ENCODE measurements at regions not wholly inside any gene's neighbourhood (a gene's known extent, or its start where the extent isn't known, plus 50 kb on each side); places are given as distances from the start of the nearest gene placed in this dataset.
"Not testable (repeated sequence)": the region's sequence is repeated elsewhere in the genome, so short reads cannot be mapped to it uniquely, and the experiment has no call there.

DNA sequence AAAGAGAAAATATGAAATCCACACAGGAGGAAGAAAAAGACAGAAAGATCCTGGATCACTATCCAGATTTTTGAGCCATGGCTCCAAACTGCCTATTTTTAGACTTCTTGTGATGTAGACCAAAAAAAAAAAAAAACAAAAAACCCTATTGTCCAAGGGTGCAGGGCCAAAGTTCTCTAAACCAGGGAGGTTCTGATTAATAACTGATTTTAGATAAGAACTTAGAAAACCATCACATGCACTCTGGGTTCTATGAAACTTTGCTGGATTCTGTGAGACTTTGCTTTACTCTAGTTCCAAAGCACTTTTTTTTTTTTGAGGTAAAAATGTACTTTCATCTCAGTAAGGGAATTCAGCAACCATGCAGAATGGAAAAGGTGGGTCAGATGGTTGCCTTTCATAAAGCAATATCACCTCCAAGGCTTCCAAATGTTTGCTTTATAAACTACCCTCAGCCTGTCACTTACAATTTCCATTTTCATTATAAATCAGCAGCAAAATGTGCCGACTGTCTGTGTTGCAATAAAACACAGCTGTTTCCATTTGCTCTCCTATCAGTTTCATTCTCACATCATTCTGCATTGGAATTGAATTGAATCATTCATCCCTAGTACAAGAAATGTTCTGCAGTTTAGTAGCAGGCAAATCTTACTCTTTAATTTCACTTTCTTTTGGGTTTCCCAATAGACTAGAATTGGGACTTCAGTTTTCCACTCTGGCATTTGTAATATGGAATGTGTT lies 1584.3 kb upstream of the RAG2 start:
- DNase-seq (ENCODE audit: low read depth in 2 of 3, low spot score in 2 of 3) = peak in 1 of 3 donors; percentile 6

DNA sequence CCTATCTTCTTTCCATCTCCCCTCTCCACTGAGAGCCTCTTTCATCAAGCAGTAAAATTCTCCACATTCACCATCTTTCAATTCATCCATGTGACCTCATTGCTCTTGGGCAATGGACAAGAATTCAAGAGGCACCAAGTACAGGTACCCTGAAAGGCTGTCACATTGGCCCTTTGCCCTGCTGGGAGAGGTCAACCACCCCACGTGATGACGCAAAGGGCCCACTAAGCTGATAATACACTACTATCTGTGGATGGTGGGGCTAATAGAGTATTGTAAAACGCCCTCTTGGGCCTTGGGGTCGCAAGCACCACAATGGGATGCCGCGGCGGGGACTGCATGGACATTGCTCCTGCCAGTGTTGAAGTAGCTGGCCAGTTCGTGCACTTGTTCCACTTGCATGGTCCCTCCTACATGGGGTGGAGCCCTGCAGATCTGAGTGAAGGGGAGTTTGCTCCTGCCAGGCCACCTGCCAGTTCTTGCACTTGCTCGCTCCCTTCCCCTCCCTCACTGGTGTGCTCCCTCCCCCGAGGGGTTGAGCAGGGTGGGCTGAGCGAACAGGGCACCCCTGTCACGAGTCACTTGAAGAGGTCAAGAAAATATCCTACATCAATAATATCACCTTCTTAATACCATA lies 1578.8 kb upstream of the RAG2 start:
- DNase-seq (ENCODE audit: low read depth in 2 of 3, low spot score in 2 of 3) = no peak

DNA sequence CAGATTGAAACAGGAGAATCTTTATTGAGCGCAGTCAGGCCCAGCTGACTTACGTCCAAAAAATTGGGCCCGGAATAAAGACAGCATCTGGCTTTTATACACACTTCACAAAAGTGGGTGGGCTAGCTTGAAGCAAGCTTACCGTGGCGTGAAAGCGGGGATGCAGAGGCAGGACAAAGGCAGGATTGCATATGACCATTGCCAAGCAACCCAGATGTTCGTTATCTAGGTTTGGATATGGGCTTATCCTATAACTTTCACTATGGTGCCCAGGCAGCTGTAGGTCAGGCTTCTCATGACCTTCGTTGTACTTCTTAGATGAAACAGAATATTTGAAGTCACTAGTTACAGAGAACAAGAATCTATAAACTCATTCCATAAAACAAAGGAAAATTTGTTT lies 1575.6 kb upstream of the RAG2 start:
- DNase-seq (ENCODE audit: low read depth in 2 of 3, low spot score in 2 of 3) = no peak

DNA sequence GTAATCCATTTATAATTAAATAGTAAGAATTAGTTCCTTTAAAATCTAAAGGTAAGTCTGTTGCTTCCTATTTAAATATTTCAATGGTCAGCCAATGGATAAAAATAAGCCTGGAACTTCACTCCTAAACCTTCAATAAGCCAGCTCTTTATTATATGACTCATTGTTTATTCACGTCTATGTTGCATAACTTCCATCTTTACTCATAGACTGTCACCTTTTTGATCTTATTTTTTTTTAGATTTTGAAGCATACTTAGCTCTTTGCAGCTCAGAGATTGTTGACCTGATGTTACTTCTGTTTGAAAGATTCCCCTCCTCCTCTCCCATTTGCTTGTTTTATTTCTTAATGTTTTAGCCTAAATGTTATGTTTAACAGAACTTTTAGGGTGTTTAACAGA lies 1571.2 kb upstream of the RAG2 start:
- DNase-seq (ENCODE audit: low read depth in 2 of 3, low spot score in 2 of 3) = no peak

DNA sequence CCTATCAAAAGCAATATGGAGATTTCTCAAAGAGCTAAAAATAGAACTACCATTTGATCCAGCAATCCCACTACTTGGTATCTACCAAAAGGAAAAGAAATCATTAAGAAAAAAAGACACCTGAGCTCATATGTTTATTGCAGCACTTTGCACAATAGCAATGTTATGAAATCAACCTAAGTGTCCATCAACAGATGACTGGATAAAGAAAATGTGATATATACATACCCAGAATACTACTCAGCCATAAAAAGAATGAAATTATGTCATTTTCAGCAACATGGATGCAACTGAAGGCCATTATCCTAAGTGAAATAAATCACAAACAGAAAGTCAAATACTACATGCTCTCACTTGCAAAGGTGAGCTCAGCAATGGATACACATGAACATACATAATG lies 1565.5 kb upstream of the RAG2 start:
- DNase-seq (ENCODE audit: low read depth in 2 of 3, low spot score in 2 of 3) = no peak

DNA sequence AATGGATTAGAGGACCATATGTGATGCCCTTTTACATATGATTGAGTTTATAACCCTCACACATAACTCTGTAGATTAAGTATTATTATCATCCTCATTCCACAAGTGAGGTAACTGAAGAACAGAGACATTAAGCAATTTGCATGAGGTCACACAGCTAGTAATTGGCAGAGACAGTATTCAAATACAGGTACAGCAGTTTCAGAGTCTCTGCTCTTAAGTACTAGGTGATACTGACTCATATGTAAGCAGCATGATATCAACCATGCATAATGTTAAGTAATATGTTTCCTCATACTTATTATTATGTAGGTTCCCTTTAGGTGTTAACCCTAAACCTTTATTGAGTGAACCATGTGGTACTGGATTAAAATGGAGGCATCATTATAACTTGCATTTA lies 1562.4 kb upstream of the RAG2 start:
- no peak for DNase-seq (ENCODE audit: low read depth in 2 of 3, low spot score in 2 of 3)

DNA sequence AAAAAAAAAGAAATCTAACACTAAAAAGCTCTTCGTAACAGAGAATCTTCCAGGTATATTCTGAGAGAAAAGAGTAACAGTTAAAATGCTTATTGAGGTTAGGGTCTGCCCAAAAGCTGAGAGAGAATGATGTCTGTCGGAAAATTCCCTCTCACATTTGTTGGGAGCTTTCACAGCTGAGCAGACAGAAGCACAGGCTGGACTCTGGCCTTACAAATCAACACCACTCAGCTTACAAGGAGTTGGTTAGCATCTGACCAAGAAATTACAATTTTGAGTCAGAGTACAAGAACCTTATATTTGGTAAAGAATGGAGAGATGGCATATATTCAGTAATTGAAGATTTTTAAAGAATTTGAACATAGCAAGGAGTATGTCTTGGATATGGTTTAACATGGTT lies 1561.0 kb upstream of the RAG2 start:
- no peak for DNase-seq (ENCODE audit: low read depth in 2 of 3, low spot score in 2 of 3)

DNA sequence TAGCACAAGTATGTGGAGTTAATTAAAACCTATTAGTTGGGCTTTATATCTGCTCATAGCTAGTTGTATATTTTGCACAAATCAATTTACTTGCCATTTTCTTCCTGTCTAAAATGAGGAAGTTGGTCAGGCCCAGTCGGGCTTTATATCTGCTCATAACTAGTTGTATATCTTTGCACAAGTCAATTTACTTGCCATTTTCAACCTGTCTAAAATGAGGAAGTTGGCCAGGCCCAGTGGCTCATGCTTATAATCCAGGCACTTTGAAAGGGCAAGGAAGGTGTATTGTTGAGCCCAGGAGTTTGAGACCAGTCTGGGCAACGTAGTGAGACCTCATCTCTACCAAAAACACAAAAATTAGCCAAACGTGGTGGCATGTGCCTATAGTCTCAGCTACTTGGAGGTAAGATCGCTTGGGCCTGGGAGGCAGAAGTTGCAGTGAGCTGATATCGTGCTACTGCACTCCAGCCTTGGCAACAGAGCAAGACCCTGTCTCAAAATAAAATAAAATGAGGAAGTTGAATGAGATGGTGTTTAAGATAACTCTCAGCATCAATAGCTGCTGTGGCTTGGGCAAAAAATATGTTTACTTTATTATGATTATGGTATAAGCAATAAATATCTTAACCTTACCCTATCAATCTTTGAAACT lies 1558.6 kb upstream of the RAG2 start:
- DNase-seq (ENCODE audit: low read depth in 2 of 3, low spot score in 2 of 3) = peak in 2 of 3 donors; percentile 76 to 95

DNA sequence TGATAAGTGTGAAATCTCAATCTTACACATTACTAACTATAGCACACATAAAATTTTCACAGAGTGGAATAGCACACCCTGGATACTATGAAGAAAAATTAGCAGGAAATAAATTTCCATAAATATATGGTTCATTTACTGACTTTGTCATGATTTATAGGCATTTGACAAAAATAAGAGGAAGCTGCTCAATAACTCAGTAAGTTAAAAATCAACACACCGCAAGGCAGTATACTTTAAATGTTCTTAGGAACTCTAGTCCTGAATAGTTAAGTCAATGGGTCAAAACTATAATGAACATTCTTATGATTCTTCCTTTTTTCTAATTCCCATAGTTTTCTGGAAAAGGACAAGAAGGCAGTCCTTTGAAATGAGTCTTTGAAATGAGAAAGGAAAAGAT lies 1557.8 kb upstream of the RAG2 start:
- DNase-seq (ENCODE audit: low read depth in 2 of 3, low spot score in 2 of 3) = peak in 2 of 3 donors; percentile 7 to 65

DNA sequence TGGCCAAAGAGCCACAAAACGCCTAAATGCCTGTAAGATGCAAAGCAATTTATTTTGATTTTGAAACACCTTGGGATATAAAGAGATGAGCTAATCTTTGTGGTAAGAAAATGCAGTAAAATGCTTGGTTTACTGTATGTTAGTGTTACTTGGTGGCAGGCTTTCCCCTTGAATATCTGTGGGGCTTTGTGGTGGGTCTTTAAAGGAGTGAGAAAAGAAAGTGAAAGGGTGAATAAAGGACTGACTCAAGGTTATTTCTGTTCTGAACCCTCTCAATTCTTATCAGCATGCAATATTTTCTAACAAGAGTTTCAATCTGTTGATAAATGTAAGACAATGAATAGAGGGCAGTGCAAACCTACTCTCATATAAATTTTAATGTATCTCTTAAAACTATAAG lies 1555.9 kb upstream of the RAG2 start:
- peak in 1 of 3 donors; percentile 16 for DNase-seq (ENCODE audit: low read depth in 2 of 3, low spot score in 2 of 3)

DNA sequence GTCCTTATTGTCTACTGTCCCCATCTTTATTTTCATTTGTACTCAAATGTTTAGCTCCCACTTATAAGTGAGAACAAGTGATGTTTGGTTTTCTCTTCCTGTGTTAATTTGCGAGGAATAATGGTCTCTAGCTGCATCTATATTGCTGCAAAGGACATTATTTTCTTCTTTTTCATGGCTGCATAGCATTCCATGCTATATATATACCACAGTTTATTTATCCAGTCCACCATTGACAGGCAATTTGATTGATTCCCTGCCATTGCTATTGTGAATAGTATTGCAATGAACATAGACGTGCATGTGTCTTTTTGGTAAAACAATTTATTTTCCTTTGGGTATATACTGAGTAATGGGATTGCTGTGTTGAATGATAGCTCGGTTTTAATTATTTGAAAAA lies 1545.8 kb upstream of the RAG2 start:
- no peak for DNase-seq (ENCODE audit: low read depth in 2 of 3, low spot score in 2 of 3)

DNA sequence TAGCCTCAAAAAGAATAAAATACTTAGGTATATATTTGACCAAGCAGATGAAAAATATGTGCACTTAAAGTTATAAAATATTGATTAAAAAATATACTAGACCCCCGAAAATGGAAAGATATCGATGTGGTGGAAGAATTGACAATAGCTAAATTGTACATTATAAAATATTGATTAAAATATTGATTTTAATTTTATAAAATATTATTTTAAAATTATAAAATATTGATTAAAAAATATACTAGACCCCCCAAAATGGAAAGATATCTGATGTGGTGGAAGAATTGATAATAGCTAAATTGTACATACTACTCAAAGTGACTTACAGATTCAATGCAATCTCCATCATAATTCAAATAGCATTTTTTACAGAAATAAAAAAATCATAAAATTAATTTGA lies 1540.9 kb upstream of the RAG2 start:
- no peak for DNase-seq (ENCODE audit: low read depth in 2 of 3, low spot score in 2 of 3)

DNA sequence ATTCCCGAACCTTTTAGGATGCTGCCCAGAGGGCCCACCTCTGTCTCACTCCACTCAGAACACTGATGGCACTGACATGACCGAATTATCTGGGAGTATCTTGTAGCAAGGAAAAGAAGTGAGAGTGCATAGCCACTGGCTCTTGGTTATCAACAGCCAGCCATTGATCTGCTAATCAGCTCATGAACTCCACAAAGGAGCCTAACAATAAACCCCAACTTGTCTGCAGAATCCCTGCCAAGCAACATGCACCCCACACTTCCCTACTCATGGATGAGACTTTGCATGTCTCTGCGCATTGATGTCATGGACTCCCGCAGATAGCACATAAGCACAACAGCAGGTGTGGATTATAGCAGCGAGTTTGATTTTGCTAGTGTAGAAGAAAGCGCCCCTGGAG lies 1538.9 kb upstream of the RAG2 start:
- no peak for DNase-seq (ENCODE audit: low read depth in 2 of 3, low spot score in 2 of 3)

DNA sequence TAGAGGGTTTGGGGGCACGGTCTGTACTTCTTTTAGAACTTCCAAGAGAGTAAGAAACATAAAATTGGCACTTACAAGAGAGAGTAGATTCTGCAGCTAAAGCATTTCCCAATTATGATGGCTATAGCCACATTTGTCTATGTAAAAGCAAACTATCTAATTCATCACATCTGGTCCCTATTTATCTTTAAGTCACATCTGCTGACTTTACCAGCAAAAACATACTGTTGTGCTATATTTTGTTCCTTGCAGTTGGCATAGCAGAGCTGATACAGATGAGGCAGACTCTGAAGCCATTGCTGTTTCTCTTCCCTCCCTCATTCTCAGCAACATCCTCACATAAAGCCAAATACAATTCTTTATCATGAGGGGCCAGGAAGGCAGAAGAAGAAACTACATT lies 1533.5 kb upstream of the RAG2 start:
- peak in 1 of 3 donors; percentile 13 for DNase-seq (ENCODE audit: low read depth in 2 of 3, low spot score in 2 of 3)

DNA sequence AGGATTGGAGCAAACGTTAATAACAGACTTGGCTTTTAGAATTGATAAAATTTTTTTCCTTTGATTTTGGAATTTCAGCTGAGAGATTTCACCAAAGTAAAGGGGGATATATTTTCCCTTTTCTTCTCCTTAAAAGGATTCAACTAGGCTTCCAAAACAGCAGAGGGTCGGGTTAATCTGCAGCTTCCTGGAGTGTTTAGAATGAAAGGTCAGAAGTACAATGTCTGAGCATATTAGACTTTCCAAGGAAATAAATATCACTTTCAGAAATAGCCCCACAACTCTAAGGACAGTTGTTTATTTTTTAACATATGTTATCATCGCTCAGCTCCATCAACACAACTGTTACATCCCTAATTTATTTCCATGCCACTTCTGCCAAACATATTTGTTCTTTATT lies 1532.9 kb upstream of the RAG2 start:
- no peak for DNase-seq (ENCODE audit: low read depth in 2 of 3, low spot score in 2 of 3)

DNA sequence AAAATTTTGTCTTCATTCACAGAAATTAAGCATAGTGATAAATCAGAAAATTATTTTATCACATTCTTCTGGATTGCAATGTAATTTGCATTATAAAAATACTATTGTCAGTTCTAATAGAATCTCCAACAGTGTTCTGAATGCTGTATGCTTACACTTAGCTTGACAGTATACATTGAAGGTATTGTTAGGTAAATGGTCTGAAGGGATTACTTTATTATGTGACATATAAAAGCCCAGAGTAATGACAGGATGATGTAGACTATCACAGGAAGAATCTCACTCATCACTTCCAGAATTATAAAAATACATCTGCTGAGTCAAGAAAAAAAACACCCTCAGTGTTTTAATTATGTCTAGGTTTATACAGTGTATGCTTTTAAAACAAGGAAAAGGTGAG lies 1532.5 kb upstream of the RAG2 start:
- no peak for DNase-seq (ENCODE audit: low read depth in 2 of 3, low spot score in 2 of 3)

DNA sequence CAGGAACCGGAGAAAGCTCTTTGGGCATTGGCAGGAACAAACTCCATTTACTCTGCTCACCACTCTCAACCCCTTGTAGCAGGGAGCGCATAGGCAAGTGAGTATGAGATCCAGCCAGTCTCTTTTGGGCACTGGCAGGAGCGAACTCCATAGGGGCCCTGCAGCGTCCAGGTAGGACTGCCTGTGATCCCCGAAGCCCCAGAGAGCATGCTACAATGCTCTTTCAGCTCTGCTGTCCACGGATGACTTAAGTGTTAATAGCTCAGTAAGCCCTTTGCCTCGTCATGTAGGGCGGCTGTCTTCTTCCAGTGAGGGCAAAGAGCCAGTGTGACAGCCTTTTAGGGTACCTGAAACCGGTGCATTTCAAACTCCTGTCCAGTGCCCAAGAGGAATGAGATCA lies 1525.6 kb upstream of the RAG2 start:
- no peak for DNase-seq (ENCODE audit: low read depth in 2 of 3, low spot score in 2 of 3)

DNA sequence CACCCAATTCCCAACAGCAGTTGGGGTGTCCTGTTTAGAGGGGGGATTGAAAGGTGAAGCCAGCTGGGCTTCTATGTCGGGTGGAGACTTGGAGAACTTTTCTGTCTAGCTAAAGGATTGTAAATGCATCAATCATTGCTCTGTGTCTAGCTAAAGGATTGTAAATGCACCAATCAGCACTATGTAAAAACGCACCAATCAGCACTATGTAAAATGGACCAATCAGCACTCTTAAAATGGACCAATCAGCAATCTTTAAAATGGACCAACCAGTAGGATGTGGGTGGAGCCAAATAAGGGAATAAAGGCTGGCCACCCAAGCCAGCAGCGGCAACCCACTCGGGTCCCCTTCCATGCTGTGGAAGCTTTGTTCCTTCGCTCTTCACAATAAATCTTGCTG lies 1518.6 kb upstream of the RAG2 start:
- DNase-seq (ENCODE audit: low read depth in 2 of 3, low spot score in 2 of 3) = not testable (repeated sequence)

DNA sequence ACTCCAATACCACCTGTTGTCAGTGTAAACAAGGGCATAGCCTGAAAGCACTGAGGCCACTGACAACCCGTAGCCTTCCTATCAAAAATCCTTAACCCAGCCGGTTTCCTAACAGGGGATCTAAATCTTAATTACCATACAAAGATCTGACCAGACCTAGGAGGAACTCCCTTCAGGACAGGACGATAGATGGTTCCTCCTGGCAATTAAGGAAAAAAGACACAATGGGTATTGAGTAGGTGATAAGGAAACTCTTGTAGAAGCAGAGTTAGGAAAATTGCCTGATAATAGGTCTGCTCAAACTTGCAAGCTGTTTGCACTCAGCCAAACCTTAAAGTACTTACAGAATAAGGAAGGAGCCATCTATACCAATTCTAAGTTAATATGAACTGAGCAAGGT lies 1517.3 kb upstream of the RAG2 start:
- DNase-seq (ENCODE audit: low read depth in 2 of 3, low spot score in 2 of 3) = not testable (repeated sequence)

DNA sequence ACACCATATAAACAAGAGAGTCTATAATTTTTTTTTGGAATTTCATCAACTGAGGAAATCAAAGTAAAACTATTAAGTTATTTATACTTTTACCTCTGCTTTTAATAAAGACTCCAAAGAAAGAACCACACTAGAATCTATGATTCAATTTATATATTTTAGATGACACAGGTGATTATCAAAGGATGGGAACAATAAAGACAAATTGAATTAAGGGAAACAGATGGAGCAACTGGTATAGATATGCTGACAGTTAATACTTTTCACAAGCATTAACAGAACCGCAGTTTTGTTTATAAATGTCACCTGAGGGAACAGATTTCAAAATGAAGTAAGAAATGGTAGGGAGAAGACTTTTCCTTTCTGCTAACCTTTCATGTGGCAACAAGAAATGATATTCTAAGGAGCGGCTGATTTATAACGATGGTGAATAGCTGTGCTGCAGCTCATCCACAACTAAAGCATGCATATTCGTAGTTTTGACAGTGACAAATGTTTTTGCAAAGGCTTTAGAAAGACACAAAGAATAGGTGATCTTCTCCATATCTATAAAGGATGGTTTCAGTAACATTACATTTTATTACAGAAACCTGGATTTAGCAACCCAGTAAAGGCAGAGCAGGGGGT lies 1502.9 kb upstream of the RAG2 start:
- no peak for DNase-seq (ENCODE audit: low read depth in 2 of 3, low spot score in 2 of 3)

DNA sequence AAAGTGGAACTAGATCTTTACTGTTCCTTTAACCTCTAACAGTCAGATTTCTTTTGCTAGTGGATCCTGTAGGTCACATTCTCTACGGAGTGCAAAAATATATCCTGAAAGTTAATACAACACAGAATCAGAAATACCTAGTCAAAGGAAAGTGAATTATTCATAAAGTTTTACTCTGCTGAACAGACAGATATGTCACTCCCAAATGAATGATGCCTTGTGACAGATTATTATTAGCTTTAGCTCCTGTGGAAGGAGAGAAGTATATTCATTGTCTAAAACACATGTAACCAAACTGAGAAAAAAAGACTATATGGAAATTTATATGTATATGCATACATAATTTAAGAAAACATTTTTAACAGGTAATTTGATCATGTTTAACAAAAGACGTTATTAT lies 1497.2 kb upstream of the RAG2 start:
- no peak for DNase-seq (ENCODE audit: low read depth in 2 of 3, low spot score in 2 of 3)

DNA sequence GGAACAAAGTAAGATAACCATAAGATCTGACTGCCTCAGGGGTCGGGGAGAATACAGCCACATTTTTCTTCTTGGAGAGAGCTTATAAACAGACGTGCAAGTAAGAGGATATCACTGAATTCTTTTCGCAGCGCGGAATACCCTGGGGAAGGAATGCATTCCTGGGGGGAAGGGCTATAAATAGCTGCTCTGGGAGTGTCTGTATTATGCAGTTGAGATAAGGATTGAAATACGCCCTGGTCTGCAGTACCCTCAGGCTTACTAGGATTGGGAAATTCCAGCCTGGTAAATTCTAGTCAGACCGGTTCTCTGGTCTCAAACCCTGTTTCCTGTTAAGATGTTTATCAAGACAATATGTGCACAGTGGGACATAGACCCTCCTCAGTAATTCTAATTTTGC lies 1491.7 kb upstream of the RAG2 start:
- DNase-seq (ENCODE audit: low read depth in 2 of 3, low spot score in 2 of 3) = no peak

Measured in hematopoietic multipotent progenitor cell (in vitro differentiated cells).